Ishikawa (cell line): ENCODE measurements at regions not wholly inside any gene's neighbourhood (a gene's known extent, or its start where the extent isn't known, plus 50 kb on each side); places are given as distances from the start of the nearest gene placed in this dataset.

Experiments
- CREB1 ChIP-seq: IDR thresholded peaks from 2 replicates; pipeline ENCODE4 v1.6.1; 2012; ENCODE audit warnings: low read depth
- EP300 ChIP-seq: IDR thresholded peaks from 2 replicates; pipeline ENCODE4 v1.6.1; 2012; ENCODE audit warnings: borderline replicate concordance
- RAD21 ChIP-seq: IDR thresholded peaks from 2 replicates; pipeline ENCODE4 v1.6.1; 2012; ENCODE audit warnings: low read depth
- TAF1 ChIP-seq: IDR thresholded peaks from 2 replicates; pipeline ENCODE4 v1.6.1; 2012; ENCODE audit warnings: low read depth, mild to moderate bottlenecking
- TF ChIP-seq, protein P1 (sequence below): IDR thresholded peaks from 2 replicates; pipeline ENCODE4 v1.6.1; 2012
- TF ChIP-seq, protein P2 (sequence below): IDR thresholded peaks from 2 replicates; pipeline ENCODE4 v1.6.1; 2012

DNA sequence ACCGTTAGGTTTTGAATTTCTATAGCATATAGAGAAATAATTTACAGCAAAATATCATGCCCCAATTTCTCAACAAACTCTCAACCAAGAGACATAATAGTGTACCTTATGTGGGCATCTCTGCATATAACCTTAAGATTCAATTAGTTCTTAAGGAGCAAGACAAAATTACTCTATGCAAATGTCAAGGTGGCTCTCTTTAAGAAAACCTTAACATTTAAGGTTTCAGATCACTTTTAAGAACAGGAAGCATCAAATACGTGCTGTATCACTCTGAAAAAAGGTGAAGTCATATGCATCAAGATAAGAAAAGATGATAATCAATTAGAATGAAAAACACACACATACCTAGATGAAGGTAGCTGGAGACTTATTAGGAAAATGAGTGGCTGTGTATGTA, 728.0 kb downstream of the FLRT2 start:
- TF ChIP-seq EP300 (no peak), RAD21 (no peak), CREB1 (no peak), TAF1 (no peak)
- TF ChIP-seq, protein P1, sequence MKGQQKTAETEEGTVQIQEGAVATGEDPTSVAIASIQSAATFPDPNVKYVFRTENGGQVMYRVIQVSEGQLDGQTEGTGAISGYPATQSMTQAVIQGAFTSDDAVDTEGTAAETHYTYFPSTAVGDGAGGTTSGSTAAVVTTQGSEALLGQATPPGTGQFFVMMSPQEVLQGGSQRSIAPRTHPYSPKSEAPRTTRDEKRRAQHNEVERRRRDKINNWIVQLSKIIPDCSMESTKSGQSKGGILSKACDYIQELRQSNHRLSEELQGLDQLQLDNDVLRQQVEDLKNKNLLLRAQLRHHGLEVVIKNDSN, result no peak
- TF ChIP-seq, protein P2, sequence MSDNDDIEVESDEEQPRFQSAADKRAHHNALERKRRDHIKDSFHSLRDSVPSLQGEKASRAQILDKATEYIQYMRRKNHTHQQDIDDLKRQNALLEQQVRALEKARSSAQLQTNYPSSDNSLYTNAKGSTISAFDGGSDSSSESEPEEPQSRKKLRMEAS, result no peak
